UCSD-AML1 (cell line): ENCODE measurements at regions not wholly inside any gene's neighbourhood (a gene's known extent, or its start where the extent isn't known, plus 50 kb on each side); places are given as distances from the start of the nearest gene placed in this dataset.

Source experiments
- DNase-seq: peaks from one replicate; lab custom pipeline; 2025; ENCODE audit not compliant: unreplicated experiment; lab: John Stamatoyannopoulos, UW

DNA sequence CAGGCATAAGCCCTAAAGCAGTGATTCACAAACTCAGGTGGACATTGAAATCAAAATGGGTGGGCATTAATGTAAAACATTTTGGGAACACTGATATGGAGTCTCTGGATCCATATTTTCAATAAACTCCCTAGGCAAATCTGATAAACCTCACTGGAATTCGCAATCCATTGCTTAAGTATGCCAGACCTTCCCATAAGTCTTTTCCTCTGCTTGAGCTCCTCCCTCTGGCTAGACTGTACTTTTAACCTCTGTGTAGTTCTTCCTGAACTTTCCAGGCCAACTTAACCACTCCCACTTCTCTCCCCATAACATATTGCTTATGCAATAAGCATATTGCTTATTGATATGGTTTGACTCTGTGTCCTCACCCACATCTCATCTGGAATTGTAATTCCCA, 629.7 kb upstream of the IMPG1 start:
- no peak for DNase-seq

DNA sequence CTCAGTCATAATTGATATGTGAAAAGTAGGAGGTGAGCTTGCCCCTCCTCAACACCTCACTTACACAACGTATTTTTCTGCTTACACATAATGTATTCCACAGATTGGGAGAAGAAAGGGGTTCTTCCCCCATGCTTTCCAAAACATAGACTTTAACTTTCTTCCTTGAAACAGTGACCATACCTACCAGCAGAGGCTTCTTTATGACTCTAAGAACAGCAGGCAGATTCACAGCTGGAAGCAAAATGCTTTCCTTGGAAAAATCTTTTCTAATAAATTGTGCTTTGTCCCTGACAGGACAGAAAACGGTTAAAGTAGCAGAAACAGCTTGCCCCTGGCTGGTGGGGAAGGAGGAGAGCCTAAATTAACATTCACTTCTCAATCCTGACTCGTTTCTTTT, 629.1 kb upstream of the IMPG1 start:
- DNase-seq = no peak

DNA sequence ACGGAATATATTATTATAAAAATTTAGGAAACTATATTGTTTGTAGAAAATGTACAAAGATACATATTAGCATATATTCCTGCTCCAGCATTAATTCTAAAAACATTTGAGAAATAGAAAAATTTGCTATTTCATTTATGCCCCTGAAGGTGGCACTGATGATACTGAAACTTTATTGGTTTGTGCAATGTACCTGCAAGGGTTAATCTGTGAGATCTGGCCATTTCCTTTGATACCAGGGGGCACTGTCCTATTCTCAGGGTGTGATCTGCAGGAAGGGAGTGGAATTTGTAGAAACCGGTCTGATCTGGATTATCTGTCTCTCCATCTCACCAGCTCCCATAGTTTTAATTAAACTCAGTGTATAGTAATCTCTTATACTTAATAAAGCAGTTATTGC, 625.1 kb upstream of the IMPG1 start:
- DNase-seq = no peak

DNA sequence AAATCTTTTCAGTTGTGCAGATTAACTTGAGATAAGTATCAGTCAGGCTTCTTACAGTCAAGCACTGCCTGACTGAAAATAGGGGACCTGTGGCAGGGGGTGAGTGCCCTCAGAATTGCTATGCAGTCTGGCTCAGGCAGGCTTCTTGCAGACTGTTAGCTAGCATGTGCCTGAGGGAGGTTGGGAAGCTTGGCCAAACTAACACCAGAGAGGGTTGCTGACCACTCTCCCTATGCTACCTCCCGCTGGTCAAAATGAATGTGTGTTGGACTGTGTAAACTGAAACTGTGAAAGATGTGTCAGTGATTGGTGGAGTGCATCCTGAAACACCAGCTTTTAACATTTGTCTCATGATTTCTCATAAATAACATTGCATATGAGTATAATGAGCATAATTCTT, 622.3 kb upstream of the IMPG1 start:
- no peak for DNase-seq

DNA sequence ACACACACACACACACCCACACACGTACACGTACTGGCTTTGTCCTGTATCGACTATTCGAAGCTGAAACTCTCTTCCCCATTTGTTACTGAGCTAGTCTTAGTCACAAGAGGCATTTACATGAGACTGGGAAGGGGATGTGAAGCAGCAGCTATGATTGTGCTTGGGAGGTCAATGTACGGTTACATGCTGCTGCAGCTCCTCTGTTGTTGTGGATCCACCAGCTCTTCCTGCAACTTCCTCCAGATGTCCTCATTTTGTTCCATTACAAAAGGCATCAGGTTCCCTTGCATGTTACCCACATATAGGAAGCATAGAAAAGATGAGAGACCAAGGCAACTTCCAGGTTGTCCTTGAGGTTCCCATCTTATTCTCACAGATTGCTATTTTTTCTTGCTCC, 612.4 kb upstream of the IMPG1 start:
- DNase-seq = no peak

DNA sequence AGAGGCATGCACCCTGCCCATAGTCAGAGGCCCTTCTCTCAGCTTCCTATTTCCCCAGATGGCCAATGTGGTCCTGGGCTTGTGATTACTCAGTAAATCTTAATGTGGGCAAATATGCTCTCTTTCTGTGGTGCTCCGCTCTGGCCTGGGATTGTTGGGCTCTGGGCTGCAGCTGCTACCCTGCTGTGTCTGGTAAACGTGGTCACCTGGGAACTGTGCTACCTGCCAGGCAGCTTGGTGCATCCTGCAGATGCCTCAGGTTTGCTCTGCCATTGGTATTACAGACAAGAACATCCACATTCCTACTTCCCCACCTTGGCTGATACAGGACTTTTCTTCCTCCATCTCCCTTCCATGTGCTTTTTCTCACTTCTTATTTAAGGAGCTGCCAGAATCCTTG, 611.5 kb upstream of the IMPG1 start:
- DNase-seq = no peak

DNA sequence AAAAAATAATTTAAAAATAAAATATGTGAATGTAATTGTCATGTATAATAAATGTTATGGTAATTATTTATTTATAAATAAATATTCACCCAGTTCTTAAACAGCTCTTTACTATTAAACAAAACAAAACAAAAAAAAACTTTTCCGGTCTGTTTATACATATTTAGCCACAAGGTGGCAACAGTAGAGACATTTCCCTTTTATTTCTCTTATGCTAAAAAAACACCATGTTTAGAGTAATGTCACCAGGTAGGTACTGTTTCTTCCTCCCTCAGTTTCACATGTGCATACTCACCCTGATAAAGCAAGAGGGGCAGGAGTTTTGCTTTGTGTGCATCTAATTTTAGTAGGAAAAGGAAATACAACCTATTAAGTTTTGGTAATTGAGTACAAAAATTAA, 610.4 kb upstream of the IMPG1 start:
- no peak for DNase-seq

DNA sequence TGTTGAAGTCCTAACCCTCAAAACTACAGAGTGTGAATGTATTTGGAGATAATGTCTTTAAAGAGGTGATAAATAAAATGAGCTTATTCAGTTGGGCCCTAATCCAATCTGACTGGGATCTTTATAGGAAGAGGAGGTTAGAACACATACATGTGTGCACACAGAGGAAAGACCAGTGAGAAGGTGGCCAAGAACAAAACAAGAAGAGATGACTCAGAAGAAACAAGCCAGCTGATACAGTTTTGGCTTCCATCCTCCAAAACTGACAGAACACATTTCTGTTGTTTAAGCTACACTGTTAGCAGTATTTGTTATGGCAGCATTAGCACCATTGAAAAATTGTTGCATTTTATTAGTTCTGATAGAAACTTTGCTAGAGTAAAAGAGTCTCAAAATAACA, 609.3 kb upstream of the IMPG1 start:
- no peak for DNase-seq

DNA sequence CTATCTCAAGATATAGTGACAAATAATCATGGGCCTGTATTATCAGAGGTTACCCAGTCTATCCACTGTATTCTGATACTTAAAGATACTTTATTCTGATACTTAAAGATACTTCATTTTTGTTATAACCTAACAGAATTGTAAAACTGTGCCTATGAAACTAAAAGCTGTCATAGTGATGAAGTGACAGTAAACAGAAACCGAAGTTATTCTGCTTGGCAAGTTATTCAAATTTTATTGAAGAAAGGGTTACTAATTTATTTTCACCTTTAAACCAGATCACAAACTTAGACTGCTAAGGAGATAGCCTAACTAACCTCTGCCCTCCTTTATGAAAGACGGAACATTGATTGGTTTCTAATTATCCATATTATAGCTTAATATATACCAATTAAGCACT, 604.6 kb upstream of the IMPG1 start:
- DNase-seq = no peak

DNA sequence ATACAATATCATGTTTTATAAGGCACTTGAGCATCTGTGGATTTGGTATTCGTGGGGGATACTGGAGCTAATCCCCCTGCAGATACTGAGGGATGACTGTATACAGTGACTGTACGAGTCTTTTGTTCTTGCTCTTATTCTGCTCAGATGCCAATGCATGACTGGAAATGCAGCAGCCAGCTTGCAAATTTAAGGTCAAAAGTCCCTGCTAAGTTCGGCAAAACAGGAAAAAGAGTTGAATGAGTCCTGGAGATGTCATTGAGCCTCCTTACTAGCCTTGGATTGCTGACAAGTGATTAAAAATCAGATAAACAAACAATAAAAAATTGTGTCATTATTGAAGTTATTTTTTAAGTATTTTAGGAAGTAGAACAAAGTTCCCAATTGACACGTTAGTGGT, 599.3 kb upstream of the IMPG1 start:
- no peak for DNase-seq

DNA sequence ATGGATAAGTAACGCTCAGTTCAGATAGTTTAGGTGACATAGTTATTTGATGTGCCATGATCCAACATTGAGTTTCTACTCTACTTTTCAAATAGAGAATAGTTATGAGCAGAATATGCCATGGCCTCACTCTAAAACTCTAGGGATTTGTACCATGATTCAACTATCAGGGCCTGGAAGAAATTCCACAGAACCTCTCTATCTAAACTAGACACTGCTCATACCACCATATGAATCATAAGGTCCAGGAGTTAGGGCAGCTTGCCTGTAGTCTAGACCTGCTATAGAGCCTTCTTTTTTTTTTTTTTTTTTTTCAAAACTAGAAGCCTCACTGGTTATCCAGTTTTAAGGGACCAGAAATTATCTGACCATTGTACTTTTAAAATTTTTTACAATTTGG, 571.8 kb upstream of the IMPG1 start:
- no peak for DNase-seq

DNA sequence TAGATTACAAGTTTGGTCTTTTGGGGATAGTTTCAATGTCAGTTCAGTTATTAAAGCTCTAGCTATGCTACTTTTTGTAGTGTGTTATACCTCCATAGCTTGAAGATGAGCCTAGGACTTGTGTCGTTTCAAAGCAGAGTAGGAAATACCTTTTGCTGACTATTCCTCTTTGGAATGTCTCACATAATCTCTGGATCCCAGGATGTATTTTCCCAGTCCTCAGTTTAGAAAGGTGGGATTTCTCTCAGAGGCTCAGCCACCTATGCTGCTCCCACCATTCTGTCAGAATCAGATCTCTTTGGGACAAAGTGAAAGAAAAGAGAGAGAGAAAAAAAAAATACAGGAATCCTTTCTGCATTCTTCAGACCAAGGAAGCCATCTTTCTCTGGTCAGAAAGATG, 567.5 kb upstream of the IMPG1 start:
- DNase-seq = no peak

DNA sequence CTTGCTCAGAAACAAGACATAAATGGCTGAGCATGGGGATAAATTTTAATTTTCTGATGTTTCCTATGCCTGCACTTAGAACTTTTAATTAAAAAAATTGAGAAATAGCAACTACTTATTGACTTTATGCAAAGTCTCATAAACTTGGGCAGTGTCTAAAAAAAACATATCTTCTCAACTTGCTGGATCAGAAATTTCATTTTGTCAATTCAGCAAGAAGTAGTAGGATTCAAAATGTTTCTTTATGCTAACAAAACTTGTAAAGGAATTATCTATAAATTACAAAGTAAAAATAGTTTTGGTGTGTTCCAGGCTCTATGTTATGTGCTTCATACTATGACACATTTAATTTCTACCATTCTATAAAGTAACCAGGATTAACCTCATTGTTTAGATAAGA, 562.2 kb upstream of the IMPG1 start:
- no peak for DNase-seq

DNA sequence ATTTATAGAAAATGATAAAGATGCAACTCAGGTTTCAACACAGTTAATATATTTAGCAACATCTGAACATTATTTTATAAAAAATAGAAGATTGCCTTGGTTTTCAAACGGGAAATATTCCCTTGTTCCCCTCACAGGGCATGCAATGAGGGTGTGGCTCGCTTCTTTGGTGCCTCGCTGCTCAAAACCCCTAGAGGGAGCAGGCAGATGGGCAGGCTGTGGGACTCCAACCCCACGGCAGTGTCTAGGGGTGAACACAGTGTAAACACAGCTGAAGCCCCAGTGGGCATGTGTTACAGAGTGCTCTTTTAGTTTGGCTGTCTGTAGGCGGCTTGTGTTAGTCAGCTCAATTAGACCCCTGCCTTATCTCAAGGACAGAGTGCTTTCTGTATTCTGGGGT, 560.8 kb upstream of the IMPG1 start:
- no peak for DNase-seq

DNA sequence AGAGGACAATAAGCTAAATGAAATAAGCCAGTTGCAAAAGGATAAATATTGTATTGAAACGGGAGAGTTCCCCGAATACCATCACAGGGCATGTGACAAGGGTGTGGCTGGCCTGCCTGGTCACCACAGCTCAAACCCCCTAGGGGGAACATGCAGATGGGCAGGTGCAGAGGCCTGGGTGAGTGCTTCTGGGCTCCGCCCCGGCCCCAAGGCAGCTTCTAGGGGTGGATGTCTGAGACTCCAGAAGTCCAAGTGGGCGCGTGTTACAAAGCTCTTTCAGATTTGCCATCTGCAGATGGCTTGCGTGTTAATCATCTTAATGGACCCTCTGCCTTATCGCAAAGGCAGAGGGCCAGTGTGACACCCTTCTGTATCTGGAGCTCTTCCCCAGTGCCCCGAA, 559.2 kb upstream of the IMPG1 start:
- DNase-seq = no peak

DNA sequence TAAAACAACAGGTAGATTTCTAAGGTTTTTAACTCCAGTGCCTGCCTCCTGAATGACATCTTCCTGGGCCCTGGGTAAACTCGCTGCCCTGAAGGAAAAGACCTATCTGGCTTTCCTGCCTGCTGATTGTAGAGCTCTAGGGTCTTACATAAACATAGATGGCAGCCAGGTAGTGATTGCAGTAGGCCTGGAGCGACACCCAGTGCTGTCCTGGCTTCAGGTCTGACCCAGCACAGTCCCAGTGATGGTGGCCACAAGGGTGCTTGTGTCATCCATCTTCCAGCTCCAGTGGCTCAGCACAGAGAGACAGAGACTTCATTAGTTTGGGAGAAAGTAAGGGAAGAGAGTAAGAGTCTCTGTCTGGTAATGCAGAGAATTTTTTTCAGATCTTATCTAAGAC, 542.9 kb upstream of the IMPG1 start:
- no peak for DNase-seq

DNA sequence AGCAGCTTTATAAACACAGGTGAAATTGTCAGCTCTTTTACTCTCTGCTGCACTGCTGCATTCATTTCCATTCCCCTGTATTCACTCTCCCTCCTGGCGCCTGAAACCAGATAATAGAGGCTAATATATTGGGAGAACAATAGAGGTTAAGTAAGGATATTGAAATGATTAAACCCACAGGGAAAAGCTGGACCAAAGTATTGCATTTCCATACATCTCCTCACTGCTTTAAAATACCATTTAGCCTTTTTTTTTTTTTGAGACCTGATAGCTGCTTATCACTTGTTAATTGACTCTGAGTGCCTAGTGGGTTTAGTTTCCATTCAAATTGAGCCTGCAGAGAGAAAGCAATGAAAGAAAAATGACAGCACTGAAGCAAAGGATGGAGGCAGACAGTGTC, 540.5 kb upstream of the IMPG1 start:
- no peak for DNase-seq

DNA sequence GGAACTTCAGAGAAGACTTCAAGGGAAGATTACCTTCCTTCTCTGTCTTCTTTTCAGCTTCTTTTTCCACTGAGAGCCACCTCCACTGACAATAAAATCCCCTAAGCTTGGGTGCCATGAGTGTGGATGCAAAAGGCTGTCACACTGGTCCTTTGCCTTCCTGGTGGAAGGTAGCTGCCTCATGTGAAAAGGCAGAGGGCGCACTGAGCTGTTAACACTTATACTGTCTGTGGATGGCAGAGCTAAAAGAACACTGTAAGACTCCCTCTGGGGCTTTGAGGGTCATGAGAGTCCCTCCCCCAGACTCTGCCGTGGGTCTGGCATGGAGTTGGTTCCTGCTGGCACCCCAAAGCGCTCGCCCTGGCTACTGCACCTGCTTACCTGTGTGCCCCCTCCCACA, 536.7 kb upstream of the IMPG1 start:
- DNase-seq = no peak

DNA sequence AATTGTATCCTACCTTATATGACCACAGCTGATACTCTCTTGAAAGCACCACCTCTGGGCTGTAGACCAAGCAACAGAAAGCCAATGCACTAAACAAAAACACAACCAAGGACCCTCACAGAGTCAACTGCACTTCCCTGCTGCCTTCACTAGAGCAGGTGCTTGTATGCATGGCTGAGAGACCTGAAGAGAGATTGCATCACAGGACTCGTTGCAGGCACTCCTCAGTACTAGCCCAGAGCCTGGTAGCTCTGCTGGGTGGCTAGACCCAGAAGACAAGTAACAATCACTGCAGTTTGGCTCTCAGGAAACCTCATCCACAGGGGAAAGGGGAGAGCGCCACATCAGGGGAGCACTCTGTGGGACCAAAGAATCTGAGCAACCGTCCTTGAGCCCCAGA, 521.6 kb upstream of the IMPG1 start:
- no peak for DNase-seq

DNA sequence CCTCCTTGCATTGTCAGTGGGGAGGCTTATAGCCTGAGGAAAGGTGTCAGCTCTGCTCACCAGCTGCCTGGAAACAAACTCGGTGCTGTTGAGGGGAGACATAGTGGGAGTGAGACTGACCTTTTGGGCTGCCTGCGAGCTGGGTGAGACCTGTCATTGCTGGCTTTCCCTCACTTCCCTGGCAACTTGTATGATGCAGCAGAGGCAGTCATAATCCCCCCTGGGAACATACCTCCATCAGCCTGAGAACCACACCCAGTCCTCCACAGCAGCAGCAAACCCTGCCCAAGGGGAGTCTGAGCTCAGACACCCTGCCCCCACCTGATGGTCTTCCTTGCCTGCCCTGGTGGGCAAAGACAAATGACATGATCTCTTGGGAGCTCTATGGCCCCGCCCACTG, 521.2 kb upstream of the IMPG1 start:
- DNase-seq = no peak

DNA sequence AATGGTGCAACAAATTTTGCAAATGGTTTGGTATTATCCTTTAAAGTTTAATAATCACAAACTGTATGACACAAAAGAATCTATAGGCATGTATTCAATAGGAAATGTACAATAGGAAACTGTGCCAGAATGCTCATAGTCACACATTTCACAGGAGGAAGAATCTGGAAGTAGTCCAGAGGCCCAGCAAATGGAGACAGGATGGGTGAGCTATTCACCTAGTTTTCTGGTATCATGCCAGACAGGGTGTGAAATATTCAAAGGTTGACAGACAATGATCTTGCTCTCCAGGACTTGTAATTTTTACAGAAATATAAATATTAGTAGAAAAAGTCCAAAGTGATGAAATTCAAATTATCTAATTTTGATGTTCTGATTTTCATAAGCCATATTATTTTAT, 520.1 kb upstream of the IMPG1 start:
- DNase-seq = no peak

DNA sequence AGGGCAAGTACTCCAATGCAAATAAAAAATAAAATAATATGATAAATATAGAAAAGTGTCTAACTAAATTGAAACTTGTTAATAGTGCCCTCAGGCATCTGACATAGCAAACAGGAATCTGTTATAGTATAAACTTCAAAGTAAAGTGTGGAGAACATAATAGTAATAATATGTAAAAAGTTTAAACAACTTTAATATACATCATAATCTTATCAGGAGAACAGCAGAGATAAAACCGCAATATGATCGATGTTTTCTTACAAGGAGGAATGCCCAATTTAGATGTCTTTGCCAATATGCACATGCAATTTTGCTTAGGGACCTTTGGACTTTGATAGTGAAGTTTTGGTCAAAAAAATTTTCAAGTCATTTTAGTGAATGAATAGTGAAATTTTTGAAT, 514.8 kb upstream of the IMPG1 start:
- no peak for DNase-seq

DNA sequence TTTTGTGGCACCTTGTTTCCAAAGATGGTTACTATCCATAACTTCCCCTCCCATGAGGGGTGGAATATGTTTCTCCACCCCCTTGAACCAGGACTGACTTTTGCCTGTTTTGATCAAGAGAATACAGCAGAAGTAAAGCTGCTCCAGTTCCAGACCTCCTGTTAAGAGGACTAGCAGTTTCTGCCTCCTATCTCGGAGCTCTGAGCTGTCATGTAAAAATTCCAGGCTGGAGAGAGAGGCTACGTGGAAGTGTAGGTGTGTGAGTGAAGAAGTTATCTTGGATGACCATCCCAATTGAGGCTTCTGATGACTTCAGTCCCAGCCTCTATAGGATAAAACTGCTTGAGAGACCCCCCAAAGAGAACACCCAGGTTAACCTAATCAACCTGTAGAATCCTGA, 511.7 kb upstream of the IMPG1 start:
- DNase-seq = no peak

DNA sequence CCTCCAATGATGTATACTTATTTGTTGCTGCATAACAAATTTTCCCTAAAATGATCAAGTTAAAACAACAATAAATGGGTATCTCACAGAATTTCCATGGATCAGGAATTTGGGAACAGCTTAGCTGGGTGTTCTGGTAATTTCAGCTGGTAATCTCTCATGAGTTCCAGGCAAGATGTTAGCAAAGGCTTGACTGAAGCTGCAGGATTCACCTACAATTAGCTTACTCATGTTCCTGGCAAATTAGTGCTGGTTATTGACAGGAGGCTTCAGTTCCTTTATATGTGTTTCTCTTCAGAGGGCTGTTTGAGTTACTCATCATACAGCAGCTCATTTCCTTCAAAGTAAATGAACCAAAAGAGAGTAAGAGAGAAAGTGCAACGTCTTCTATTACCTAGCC, 506.3 kb upstream of the IMPG1 start:
- DNase-seq = no peak
